MCF 10A (cell line): ENCODE measurements at regions not wholly inside any gene's neighbourhood (a gene's known extent, or its start where the extent isn't known, plus 50 kb on each side); places are given as distances from the start of the nearest gene placed in this dataset.

Source experiments
- BruUV-seq: library from RNA; stranded (reverse); fragments of 400-500 nt; replicated peaks from 2 replicates; lab custom pipeline; 2021; lab: Mats Ljungman, UMichigan
- CTCF ChIA-PET: fragments of 300-600 bp; sonication (Branson Sonifier 250); formaldehyde crosslinking; extraction: SDS; loops from one replicate; lab custom pipeline; 2021; ENCODE audit warnings: antibody characterized with exemption, inconsistent platforms; lab: Yijun Ruan, JAX
- POLR2A ChIA-PET: fragments of 300-600, 350-650 bp; sonication (Branson Sonifier 250); formaldehyde crosslinking; extraction: SDS; loops from one replicate; lab custom pipeline; 2020; ENCODE audit warnings: antibody characterized with exemption, inconsistent platforms; lab: Yijun Ruan, JAX
- DNase-seq: peaks from one replicate; pipeline ENCODE4 v3.0.0-alpha.2; 2018; ENCODE audit not compliant: unreplicated experiment
- H3K27ac Mint-ChIP-seq: one replicate; pipeline ENCODE4 v1.8.0; 2022; ENCODE audit warnings: mild to moderate bottlenecking, low read depth, mixed read lengths; ENCODE audit not compliant: unreplicated experiment
- H3K27me3 Mint-ChIP-seq: one replicate; pipeline ENCODE4 v1.8.0; 2022; ENCODE audit warnings: mixed read lengths; ENCODE audit not compliant: insufficient read depth, unreplicated experiment
- H3K36me3 Mint-ChIP-seq: one replicate; pipeline ENCODE4 v1.8.0; 2022; ENCODE audit warnings: mild to moderate bottlenecking, moderate library complexity, mixed read lengths; ENCODE audit not compliant: insufficient read depth, unreplicated experiment
- H3K4me1 Mint-ChIP-seq: one replicate; pipeline ENCODE4 v1.8.0; 2022; ENCODE audit warnings: mixed read lengths; ENCODE audit not compliant: insufficient read depth, unreplicated experiment
- H3K4me3 Mint-ChIP-seq: one replicate; pipeline ENCODE4 v1.8.0; 2022; ENCODE audit warnings: mild to moderate bottlenecking, moderate library complexity, mixed read lengths; ENCODE audit not compliant: unreplicated experiment
- H3K9me3 Mint-ChIP-seq: one replicate; pipeline ENCODE4 v1.8.0; 2022; ENCODE audit warnings: mixed read lengths; ENCODE audit not compliant: unreplicated experiment
- CTCF ChIP-seq: fragments of 200-600 bp; IDR thresholded peaks from one replicate; pipeline ENCODE4 v1.8.0; 2022; ENCODE audit warnings: antibody characterized with exemption, mild to moderate bottlenecking; ENCODE audit not compliant: unreplicated experiment
- intact Hi-C: fragments of 100-400 bp; cut with micrococcal nuclease; formaldehyde crosslinking; loops from 2 replicates; pipeline ENCODE4 v1.14.1; 2022

- no peak for DNase-seq
- H3K4me1 Mint-ChIP-seq: peaks cover 6% of the 10 kb centered on the region
- H3K9me3 Mint-ChIP-seq: no peaks in the 10 kb centered on the region
- ChIA-PET POLR2A (no interaction called here), CTCF (no interaction called here)
- intact Hi-C loops: no loop called here
- H3K27me3 Mint-ChIP-seq: no peaks in the 10 kb centered on the region
- no peak overlapping the region for H3K27ac Mint-ChIP-seq
- no peak for TF ChIP-seq CTCF
- H3K36me3 Mint-ChIP-seq: no peaks in the 10 kb centered on the region
- BruUV-seq: no TSS peak
- H3K4me3 Mint-ChIP-seq: no peak overlapping the region
Observed at GRCh38 chr3:59273976-59274375, 224.2 kb upstream of the CFAP20DC start.

- Mint-ChIP-seq H3K27ac (no peak overlapping the region), H3K9me3 (no peaks in the 10 kb centered on the region), H3K4me3 (no peak overlapping the region), H3K27me3 (no peaks in the 10 kb centered on the region), H3K36me3 (no peaks in the 10 kb centered on the region), H3K4me1 (peaks cover 6% of the 10 kb centered on the region)
- intact Hi-C loops: no loop called here
- CTCF ChIA-PET: no interaction called here
- POLR2A ChIA-PET: no interaction called here
- TF ChIP-seq CTCF: no peak
- BruUV-seq: no TSS peak
- no peak for DNase-seq
Observed at GRCh38 chr3:59271971-59272370, 222.1 kb upstream of the CFAP20DC start.

GRCh38 chr3:59270921-59271320 lies 221.1 kb upstream of the CFAP20DC start:
- POLR2A ChIA-PET: no interaction called here
- Mint-ChIP-seq H3K4me1 (peaks cover 6% of the 10 kb centered on the region), H3K4me3 (no peak overlapping the region), H3K27ac (no peak overlapping the region), H3K9me3 (no peaks in the 10 kb centered on the region), H3K36me3 (no peaks in the 10 kb centered on the region), H3K27me3 (no peaks in the 10 kb centered on the region)
- CTCF ChIA-PET: interaction anchor here (0.8 kb wide), 1 partner anchor 9 kb away, joined by 3 read pairs; no protein-coding TSS in a partner anchor
- DNase-seq: no peak
- intact Hi-C loops: no loop called here
- no peak for TF ChIP-seq CTCF
- no TSS peak for BruUV-seq

- no peak overlapping the region for H3K4me3 Mint-ChIP-seq
- DNase-seq: no peak
- H3K36me3 Mint-ChIP-seq: no peaks in the 10 kb centered on the region
- H3K27me3 Mint-ChIP-seq: no peaks in the 10 kb centered on the region
- CTCF ChIA-PET: interaction anchor here (0.6 to 0.8 kb wide), 2 partner anchors 8 to 58 kb away, joined by 3 read pairs; no protein-coding TSS in a partner anchor
- BruUV-seq: no TSS peak
- POLR2A ChIA-PET: no interaction called here
- no peaks in the 10 kb centered on the region for H3K9me3 Mint-ChIP-seq
- intact Hi-C loops: no loop called here
- peaks cover 6% of the 10 kb centered on the region for H3K4me1 Mint-ChIP-seq
- no peak for TF ChIP-seq CTCF
- no peak overlapping the region for H3K27ac Mint-ChIP-seq
Observed at GRCh38 chr3:59270209-59270608, 220.4 kb upstream of the CFAP20DC start.
